Osteocyte (in vitro differentiated cells): ENCODE measurements at regions not wholly inside any gene's neighbourhood (a gene's known extent, or its start where the extent isn't known, plus 50 kb on each side); places are given as distances from the start of the nearest gene placed in this dataset.

Experiments used
- DNase-seq: peaks from one replicate; pipeline ENCODE4 v3.0.0; 2021; ENCODE audit warnings: mixed read lengths; ENCODE audit not compliant: unreplicated experiment; ENCODE audit errors: extremely low spot score
- H3K27ac Mint-ChIP-seq: one replicate; pipeline ENCODE4 v1.8.0; 2021; ENCODE audit warnings: mild to moderate bottlenecking, mixed read lengths; ENCODE audit not compliant: unreplicated experiment
- H3K27me3 Mint-ChIP-seq: one replicate; pipeline ENCODE4 v1.8.0; 2021; ENCODE audit warnings: mixed read lengths; ENCODE audit not compliant: unreplicated experiment
- H3K36me3 Mint-ChIP-seq: one replicate; pipeline ENCODE4 v1.8.0; 2021; ENCODE audit warnings: mixed read lengths; ENCODE audit not compliant: unreplicated experiment
- H3K4me1 Mint-ChIP-seq: one replicate; pipeline ENCODE4 v1.8.0; 2021; ENCODE audit warnings: mixed read lengths; ENCODE audit not compliant: unreplicated experiment
- H3K4me3 Mint-ChIP-seq: one replicate; pipeline ENCODE4 v1.8.0; 2021; ENCODE audit warnings: mild to moderate bottlenecking, moderate library complexity, mixed read lengths; ENCODE audit not compliant: unreplicated experiment
- H3K9me3 Mint-ChIP-seq: one replicate; pipeline ENCODE4 v1.8.0; 2021; ENCODE audit warnings: mixed read lengths; ENCODE audit not compliant: unreplicated experiment
- CTCF ChIP-seq: fragments of 200-600 bp; sonication (generic); IDR thresholded peaks from 2 replicates; pipeline ENCODE4 v1.5.0; 2021; ENCODE audit warnings: antibody characterized with exemption, mild to moderate bottlenecking, moderate library complexity

- Mint-ChIP-seq H3K36me3 (no peaks in the 10 kb centered on the region), H3K4me1 (peaks cover 25% of the 10 kb centered on the region), H3K9me3 (no peaks in the 10 kb centered on the region), H3K27me3 (no peaks in the 10 kb centered on the region), H3K4me3 (no peak overlapping the region), H3K27ac (no peak overlapping the region)
- no peak for TF ChIP-seq CTCF
- no peak for DNase-seq
These were observed 1070.2 kb downstream of the EFNB2 start for GRCh38 chr13:105465251-105465650.

GRCh38 chr13:105464249-105464648 lies 1071.2 kb downstream of the EFNB2 start:
- Mint-ChIP-seq H3K4me1 (peaks cover 31% of the 10 kb centered on the region), H3K27ac (no peak overlapping the region)

GRCh38 chr13:105463011-105463501 lies 1072.4 kb downstream of the EFNB2 start:
- peaks cover 31% of the 10 kb centered on the region for H3K4me1 Mint-ChIP-seq
- DNase-seq = no peak

More at GRCh38 chr13:105464249-105464648, 1071.2 kb downstream of the EFNB2 start:
- no peaks in the 10 kb centered on the region for H3K27me3 Mint-ChIP-seq
- no peak for TF ChIP-seq CTCF
- no peaks in the 10 kb centered on the region for H3K36me3 Mint-ChIP-seq
- no peak for DNase-seq
- no peak overlapping the region for H3K4me3 Mint-ChIP-seq
- H3K9me3 Mint-ChIP-seq = peaks cover 3% of the 10 kb centered on the region

DNA sequence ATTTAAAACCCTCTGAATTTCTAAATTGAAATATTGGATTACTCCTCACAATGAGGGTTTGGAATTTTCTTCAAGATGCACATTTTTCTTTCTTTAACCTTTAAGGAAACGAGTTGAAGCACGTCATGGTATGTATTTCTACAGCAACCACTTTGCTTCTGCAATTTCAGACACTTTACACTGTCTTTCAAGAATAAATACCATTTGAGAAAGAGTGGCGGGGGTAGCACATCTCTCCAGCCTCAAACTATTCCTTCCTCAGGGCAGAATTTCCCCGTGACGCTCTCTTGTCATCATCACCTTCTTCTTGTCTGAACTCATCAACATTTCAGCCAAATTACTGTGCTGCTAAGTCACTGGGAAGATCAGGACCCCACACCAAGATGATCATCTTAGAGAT lies 1073.4 kb downstream of the EFNB2 start:
- no peaks in the 10 kb centered on the region for H3K36me3 Mint-ChIP-seq
- no peak overlapping the region for H3K27ac Mint-ChIP-seq
- no peak for TF ChIP-seq CTCF
- H3K27me3 Mint-ChIP-seq = no peaks in the 10 kb centered on the region
- H3K4me1 Mint-ChIP-seq = peaks cover 31% of the 10 kb centered on the region
- peaks cover 3% of the 10 kb centered on the region for H3K9me3 Mint-ChIP-seq
- H3K4me3 Mint-ChIP-seq = no peak overlapping the region
- no peak for DNase-seq

More at GRCh38 chr13:105463011-105463501, 1072.4 kb downstream of the EFNB2 start:
- Mint-ChIP-seq H3K9me3 (peaks cover 3% of the 10 kb centered on the region), H3K27me3 (no peaks in the 10 kb centered on the region), H3K36me3 (no peaks in the 10 kb centered on the region), H3K4me3 (no peak overlapping the region), H3K27ac (no peak overlapping the region)
- TF ChIP-seq CTCF = no peak

DNA sequence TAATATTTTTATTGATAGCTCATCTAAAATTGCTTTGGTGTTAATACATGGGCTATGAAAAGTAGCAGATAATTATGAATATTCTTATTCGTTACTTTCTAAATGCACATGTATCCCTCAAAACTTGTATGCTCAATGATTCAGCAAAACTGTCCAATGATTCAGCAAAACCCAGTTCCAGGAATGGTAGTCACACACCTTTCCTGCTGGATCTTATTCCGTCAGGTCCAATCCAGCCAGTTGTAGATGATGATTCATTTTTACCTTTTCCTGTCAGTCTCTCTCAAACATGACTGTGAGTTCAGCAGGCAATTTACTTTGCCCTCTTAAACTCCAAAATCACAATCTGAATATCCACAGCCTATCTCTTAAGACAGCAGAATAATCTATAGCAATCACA lies 1082.6 kb downstream of the EFNB2 start:
- Mint-ChIP-seq H3K4me3 (no peak overlapping the region), H3K36me3 (no peaks in the 10 kb centered on the region), H3K9me3 (peaks cover 10% of the 10 kb centered on the region), H3K27ac (no peak overlapping the region), H3K4me1 (no peaks in the 10 kb centered on the region), H3K27me3 (no peaks in the 10 kb centered on the region)
- no peak for DNase-seq
- no peak for TF ChIP-seq CTCF
